GM19238 (cell line): ENCODE measurements at regions not wholly inside any gene's neighbourhood (a gene's known extent, or its start where the extent isn't known, plus 50 kb on each side); places are given as distances from the start of the nearest gene placed in this dataset.
"Not testable (repeated sequence)": the region's sequence is repeated elsewhere in the genome, so short reads cannot be mapped to it uniquely, and the experiment has no call there.

Experiments used
- DNase-seq: peaks from one replicate; pipeline ENCODE4 v3.0.0; 2011; ENCODE audit warnings: low spot score; ENCODE audit not compliant: insufficient read length

GRCh38 chrX:136975684-136976470 lies 57.9 kb downstream of the GPR101 start:
- no peak for DNase-seq

- no peak for DNase-seq
Observed at GRCh38 chrX:136967966-136968365, 65.8 kb downstream of the GPR101 start.

- DNase-seq, result no peak
Observed at GRCh38 chrX:136963973-136964372, 69.8 kb downstream of the GPR101 start.

DNA sequence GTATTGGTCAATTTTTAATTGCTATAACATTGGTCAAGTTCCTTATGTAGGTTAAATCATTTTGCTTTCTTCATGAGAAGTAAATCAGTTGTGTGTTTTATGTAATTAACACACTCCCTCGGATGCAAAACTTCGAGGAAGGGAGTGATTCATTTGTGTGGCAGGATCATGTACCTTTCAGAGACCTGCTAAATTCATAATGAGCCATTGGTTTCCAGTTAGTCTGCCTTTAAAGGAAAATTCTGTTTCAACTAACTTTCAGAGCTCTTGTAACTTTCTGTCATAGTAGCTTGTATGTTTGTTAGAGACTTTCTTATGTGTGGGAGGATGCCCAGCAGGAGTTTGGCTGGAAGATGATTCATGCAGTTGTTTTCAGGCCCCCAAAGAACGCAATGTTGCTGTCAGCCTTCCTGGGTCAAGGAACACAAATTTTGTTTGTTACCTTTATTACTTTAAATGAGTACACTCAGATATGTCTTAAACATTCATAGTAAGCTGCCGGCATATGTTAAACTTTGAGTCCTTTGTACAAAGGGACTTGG lies 72.1 kb downstream of the GPR101 start:
- DNase-seq, result no peak

DNA sequence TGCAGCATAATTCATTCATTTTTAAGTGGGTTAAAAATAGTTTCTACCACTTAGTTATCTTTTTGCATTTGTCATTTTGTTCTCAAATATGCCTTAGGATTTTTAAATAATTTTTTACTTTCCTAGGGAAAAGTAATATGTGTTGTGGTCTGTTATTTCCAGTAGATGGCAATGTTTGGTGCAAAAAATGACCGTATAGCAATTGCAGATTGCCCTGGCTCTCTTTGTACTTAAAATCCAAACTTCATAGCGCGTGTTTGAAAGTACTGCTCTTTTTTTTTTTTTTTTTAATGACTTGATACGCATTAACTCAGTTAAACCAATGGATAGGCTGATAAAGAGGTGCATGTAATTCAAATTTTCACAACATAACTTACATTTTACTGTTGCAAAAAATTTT lies 74.4 kb upstream of the RBMX start:
- DNase-seq, result no peak

DNA sequence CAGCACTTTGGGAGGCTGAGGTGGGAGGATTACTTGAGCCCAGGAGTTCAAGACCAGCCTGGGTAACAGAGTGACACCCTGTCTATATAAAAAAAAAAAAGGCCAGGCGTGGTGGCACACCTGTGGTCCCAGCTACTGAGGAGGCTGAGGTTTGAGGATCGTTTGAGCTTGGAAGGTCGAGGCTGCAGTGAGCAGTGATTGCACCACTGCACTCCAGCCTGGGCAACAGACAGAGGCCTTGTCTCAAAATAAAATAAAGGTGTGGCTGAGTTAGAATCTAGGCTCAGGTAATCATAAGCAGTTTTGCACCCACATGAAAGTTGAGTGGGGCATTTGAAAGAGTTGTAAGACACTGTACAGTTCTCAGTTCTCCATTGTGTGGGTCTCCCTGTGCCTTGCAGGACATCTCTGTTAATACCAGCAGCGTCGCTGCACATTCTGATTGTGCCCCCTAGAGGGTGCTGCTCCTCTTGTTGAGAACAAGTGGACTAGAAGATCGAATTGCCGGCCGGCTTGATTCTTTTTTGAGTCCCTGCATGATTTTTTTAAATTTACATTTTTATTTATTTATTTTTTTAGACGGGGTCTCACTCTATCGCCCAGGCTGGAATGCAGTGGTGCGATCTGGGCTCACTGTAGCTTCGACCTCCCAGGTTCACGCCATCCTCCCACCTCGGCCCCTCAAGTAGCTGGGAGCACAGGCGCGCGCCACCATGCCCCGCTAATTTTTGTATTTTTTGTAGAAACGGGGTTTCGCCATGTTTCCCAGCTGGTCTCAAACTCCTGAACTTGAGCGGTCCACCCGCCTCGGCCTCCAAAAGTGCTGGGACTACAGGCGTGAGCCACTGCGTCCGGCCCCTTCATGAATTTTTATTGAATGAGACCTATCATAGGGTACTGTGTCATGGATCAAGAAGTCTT lies 73.6 kb upstream of the RBMX start:
- peak; percentile 22 for DNase-seq

DNA sequence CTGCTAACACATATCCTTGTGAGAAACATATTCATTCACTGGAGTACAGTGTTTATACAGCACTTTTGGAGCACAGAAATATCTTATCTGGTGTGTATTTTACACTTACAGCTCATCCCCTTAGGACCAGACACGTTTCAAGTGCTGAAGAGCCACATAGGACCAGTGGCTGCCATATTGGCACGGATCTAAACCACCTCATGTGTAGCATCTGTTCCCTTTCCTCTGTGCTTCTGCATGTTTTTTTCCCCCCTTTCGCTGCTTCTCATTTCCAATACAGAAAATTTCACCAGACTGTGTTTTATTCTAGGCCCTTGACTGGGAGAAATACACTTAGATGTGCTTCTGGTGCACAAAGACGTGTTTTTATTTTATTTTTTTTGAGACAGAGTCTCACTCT lies 69.7 kb upstream of the RBMX start:
- DNase-seq, result no peak

DNA sequence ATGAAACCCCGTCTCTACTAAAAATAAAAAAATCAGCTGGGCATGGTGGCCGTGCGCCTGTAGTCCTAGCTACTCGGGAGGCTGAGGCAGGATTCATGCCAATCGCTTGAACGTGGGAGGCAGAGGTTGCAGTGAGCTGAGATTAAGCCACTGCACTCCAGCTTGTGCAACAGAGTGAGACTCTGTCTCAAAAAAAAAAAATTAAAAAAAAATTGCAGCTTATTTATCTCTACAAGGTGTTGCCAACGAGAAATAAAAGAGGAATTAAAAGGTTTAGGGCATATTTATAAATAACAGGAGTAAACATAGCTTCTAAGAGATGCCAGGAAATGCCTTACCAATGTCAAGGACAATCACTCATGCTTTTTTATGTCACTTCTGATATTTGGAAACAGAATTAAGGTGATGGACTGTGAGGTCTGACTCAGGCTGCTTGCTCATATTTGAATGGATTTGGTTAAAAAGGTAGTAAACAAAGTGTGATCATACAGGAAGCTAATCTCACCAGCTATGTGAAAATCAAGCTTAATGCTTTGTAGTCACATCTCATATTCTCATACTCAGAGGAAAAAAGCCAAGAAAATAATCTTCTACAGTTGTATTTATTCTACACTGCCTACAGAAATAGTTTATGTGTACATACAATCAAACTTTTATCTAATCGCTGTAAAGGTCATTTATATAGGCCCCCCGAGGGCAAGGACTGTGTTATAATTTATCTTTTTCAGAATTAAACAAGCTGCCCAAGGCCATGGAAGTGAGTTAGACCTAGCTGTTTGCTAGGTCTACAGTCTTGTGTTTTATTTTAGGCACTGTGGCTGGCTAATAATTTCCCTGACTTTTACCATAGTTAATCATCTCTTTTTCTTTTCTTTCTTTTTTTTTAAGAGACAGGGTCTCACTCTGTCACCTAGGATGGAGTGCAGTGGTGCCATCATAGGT lies 61.1 kb upstream of the RBMX start:
- no peak for DNase-seq

- DNase-seq, result no peak
Observed at GRCh38 chrX:136936183-136936549, 55.6 kb upstream of the RBMX start.

DNA sequence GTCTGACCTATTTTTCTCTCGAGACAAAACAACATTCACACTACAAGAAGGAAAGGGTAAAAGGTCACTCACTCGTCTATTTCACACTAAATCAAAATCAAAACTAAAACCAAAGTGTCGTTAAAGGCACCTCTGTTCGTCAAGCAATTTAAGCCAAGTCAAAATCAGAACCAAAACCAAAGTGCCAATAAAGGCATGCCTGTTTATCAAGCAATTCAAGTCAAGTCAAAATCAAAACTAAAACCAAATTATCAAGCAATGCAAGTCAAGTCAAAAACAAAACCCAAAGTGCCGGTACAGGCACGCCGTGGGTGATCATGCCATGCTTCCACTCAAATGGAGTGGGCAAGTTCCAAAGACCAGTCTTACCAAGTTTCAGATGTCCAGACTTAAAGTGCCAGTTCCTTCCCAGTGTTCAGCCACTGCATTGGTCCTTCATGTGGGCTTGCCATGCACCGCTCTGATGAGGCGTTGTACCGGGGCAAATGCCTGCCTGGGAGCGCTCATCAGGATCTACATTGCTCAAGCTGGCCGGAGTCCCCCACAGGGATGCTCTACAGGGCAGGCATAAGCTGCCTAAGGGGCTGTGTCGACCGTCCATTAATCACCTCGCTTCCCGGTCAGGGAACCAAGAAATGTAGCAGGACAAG lies 55.1 kb upstream of the RBMX start:
- DNase-seq, result not testable (repeated sequence)

DNA sequence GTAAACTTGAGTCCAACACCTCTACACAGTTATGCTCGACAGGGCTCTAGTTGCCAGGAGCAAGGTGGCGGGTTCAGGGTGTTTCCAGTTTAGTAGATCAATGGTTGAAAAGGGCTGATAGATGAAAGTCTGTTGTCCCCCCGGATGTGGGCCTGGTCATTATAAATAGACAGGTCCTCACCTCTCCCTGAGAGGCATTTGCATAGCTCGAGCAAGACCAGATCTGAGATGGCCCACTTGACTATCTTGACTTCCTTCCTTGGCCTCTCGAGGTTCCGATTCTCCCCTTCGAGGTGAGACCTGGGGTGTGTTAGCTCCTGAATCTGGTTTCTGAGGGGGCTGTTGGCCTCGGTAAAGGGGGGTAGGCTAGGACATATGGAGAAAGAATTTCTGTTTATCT lies 54.1 kb upstream of the RBMX start:
- not testable (repeated sequence) for DNase-seq

DNA sequence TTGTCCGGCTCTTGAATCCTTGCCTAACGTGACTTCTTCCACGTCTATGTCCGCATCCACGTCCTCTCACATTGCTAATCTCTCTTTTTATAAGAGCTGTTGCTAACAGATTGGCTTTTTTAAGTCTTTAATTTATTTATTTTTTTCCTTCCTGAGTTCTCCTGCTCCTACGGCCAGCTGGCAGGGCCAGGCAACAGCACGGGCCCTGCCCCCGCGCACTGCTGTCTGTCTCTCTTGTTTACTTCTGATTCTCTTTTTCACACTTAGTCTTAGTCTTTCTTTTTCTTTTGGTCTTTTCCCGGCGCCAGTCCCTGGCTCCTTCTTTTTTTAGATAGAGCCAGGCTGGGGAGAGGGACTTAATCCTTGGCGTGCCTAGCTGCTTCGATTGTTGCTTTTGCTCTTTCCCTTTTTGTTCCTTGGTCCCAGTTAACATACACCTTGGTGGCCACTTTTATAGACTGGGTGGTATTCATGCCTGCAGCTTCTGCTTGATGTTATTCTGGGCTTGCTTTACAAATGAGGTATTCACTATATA lies 53.2 kb upstream of the RBMX start:
- DNase-seq, result no peak

GRCh38 chrX:136931661-136932060 lies 51.1 kb upstream of the RBMX start:
- DNase-seq, result no peak
